Activated T-cell treated with anti-CD3 and anti-CD28 coated beads for 24 hours (primary cell): ENCODE measurements at regions not wholly inside any gene's neighbourhood (a gene's known extent, or its start where the extent isn't known, plus 50 kb on each side); places are given as distances from the start of the nearest gene placed in this dataset.

ENCODE experiments used
- DNase-seq: peaks from one replicate; pipeline ENCODE4 v3.0.0-alpha.2; 2020; ENCODE audit warnings: low read depth

GRCh38 chr5:103849934-103850333 is 287.3 kb upstream of the NUDT12 start:
- DNase-seq: no peak

- DNase-seq: no peak
Observed at GRCh38 chr5:103847060-103847459, 284.5 kb upstream of the NUDT12 start.

DNA sequence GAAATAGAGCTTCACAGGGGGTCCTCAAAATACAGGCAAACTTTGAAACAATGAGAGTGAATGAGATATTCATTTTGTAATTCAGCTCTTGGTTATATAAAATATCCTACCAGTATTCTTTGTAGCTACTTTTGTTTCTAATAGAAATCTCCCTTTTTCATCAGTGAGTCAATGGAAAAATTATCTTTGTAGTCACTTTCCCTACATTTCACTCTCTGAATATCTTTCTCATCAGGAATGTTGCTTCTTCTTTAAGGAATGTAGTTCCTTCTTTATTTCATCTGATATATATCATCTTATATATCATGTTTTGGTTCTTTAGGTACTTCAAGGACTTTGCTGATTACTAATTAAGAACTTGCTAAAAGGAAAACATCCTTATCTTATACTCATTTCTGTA is 280.3 kb upstream of the NUDT12 start:
- no peak for DNase-seq

DNA sequence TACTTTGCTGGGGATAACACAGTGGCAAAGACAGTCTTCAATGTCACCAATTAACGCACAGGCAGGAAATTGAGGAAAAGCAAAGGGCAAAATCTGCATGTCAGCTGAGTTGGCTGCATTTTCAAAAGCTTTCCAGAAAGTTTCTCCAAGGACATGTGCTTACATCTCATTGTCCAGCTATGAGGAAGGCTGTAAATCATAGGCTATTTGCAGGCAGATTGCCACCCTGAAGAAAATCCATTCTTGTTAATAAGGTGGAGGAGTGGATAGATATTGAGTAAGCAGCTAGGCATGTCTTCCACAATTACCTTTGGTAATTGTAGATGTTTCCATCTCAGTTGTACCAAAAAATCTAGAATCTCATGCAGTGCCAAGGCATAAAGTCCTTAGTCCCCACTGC is 278.0 kb upstream of the NUDT12 start:
- DNase-seq: no peak

- no peak for DNase-seq
Observed at GRCh38 chr5:103834216-103834615, 271.6 kb upstream of the NUDT12 start.

GRCh38 chr5:103829585-103829984 is 267.0 kb upstream of the NUDT12 start:
- no peak for DNase-seq

- DNase-seq: no peak
Observed at GRCh38 chr5:103827976-103828375, 265.4 kb upstream of the NUDT12 start.

- no peak for DNase-seq
Observed at GRCh38 chr5:103821361-103821760, 258.8 kb upstream of the NUDT12 start.

GRCh38 chr5:103808464-103809106 is 246.0 kb upstream of the NUDT12 start:
- DNase-seq: no peak

- no peak for DNase-seq
Observed at GRCh38 chr5:103804711-103805110, 242.1 kb upstream of the NUDT12 start.

- DNase-seq: no peak
Observed at GRCh38 chr5:103801681-103802080, 239.1 kb upstream of the NUDT12 start.

DNA sequence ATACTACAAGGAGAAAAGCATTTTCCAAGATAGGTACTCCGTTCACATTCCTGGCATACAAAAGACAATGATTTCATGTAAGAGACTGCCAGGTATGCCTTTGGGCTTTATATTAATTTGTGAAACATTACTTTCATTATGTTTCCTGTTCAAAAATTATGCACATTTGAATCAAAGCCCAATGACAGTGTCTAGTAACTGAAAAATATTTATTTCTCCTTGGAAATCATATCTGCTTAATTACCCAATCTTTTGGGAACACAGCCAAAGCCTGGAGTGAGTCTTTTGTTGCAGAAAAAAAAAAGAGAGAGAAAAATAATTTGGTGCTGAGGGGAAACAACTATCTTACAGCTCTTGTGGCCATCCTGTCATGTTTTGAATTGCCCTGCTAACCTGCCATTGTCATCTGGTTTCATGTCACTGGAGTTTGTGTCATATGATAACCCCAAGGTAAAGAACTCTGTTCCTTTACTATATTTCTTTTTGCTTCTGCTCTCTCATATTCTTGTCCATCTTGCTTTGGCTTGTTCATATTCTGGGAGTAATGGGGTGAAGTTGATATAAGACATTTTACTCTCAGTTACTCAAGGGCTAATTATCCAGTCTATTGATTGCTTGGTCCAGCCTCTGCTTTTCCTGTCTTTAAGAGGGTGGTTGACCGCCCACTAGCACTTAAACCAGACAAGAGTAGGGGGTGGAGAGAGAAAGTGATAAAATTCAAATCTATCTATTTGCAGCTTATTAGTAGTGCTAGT is 238.3 kb upstream of the NUDT12 start:
- DNase-seq: no peak

- DNase-seq: no peak
Observed at GRCh38 chr5:103793595-103794182, 231.1 kb upstream of the NUDT12 start.

DNA sequence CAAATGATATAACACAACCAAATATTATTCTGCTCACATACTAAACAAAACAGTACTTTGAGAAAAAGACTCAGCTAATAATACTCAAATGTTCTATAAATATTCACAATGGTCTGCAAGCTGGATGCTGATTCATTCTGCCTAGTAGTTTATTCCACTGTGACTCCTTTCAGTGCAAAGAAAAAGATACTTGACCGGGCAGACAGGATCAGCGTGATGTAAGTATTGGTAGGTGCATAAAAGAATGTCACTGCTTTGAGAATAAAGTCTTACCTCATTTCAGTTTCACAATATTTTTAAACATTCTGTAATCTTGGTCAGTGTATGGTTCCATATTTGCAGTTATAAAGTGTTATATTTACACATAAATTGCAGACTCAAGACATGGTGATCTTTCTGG is 223.0 kb upstream of the NUDT12 start:
- DNase-seq: no peak

- no peak for DNase-seq
Observed at GRCh38 chr5:103783669-103784068, 221.1 kb upstream of the NUDT12 start.

DNA sequence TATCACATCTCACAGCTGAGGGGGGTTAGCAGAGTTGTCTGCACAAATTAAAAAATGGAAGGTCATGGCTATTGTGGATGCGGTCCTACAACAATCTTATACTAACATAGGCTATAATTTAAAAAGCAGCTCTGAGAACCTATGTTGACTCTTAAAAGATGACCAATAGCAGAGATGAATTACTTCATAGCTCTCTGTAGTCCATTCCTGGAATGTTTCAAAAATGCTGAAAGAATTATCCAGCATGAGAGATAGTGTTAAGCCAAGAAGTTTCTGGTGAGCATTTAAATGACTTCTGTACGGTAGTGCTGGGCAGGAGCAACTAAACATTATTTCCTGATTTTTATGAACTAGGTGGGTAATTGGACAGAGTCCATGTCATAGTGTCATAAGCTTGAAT is 218.2 kb upstream of the NUDT12 start:
- no peak for DNase-seq

DNA sequence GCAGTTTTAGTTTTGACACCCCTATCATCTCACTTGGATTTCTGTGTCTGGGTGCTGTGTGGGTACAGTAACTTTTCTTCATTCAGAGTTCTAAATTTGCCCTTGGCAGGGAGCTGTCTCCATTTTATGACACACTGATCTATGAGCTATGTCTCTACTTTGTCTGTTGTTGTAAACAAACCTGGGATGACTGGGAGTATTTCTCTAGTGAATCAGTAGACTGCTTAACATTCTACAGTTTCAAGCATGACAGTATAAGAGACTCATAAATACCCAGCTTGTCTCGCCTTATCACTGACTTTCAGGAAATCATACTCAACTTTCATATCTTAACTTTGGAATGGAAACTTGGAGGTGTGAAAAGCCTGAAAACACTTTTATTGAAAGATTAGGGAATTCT is 212.1 kb upstream of the NUDT12 start:
- DNase-seq: no peak

- no peak for DNase-seq
Observed at GRCh38 chr5:103772248-103772647, 209.7 kb upstream of the NUDT12 start.

GRCh38 chr5:103764403-103764802 is 201.8 kb upstream of the NUDT12 start:
- DNase-seq: no peak

DNA sequence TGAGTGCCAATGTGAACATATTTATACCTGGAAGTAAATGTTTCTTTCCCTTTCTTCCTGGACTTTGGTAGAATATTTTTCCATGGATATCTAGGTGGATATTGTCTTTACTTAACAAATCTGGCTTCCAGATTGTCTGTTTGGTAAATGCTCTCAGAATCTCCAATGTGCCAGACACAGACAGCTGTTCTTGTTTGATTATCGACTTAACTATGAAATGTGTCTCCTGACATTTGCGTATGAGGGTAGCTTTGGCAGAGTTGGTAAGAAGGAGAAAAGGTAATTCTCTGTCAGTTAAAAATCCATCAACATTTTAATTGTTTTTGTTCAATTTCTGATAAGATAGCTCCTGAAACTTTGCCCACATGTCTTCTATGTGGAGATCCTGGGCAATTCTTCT is 196.4 kb upstream of the NUDT12 start:
- no peak for DNase-seq

GRCh38 chr5:103755974-103756373 is 193.4 kb upstream of the NUDT12 start:
- no peak for DNase-seq

DNA sequence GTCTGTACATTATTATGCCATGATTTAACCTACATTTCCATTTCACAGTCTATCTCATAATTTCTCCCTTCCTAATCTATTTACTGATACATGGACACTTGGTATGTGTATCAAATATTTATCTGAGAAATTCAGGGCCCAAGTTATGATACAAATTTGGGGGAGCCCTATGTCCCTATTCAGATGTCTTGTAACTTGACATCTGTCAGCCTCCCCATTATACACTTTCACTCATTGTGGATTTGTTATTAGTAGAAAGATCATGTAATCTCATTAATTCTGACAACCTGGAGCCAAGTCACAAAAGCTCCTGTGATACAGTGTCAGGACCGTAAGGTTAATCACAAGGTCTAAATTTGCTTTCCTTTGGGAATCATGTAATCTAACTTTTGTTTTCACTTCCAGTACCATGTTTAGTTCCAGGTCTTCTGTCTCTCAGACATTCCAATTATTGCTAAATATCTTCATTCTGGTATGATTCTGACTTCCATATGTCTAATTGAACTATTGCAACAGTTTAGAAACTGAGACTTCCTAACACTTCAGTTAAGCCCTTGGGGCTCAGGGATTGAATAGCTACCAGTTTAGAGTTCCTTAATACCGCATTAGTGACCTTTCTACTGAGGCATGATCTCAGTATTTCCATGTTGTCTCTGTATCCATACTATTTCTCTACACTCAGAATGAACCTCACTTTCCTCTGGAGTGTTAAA is 182.9 kb upstream of the NUDT12 start:
- no peak for DNase-seq

GRCh38 chr5:103744159-103744558 is 181.6 kb upstream of the NUDT12 start:
- DNase-seq: no peak
